Gastrocnemius medialis (tissue), 4 donors: ENCODE measurements at regions not wholly inside any gene's neighbourhood (a gene's known extent, or its start where the extent isn't known, plus 50 kb on each side); places are given as distances from the start of the nearest gene placed in this dataset.

ENCODE experiments used
- ATAC-seq, 2 donors: fragments of 150-250 bp; one replicate each; pipeline ENCODE4 v1.9.1; 2016
- DNase-seq, 2 donors: peaks; one replicate each; pipeline ENCODE4 v3.0.0-alpha.2; 2019
- H3K27ac ChIP-seq, 4 donors: fragments of 200-600 bp; sonication (generic); 1 replicate in 1 of 4; 2 replicates in 3 of 4; pipeline ENCODE4 v1.5.1; 2016 to 2018; ENCODE audit warnings: mild to moderate bottlenecking in 2 of 4, moderate library complexity in 1 of 4
- H3K27me3 ChIP-seq, 3 donors: fragments of 200-600 bp; sonication (generic) in 2 of 3; 1 replicate in 1 of 3; 2 replicates in 2 of 3; pipeline versions ENCODE4 v1.5.1 to v1.6.0; 2016 to 2019; ENCODE audit warnings: mild to moderate bottlenecking in 1 of 3, moderate library complexity in 1 of 3
- H3K36me3 ChIP-seq, 2 donors: fragments of 200-600 bp; sonication (generic) in 1 of 2; one replicate each; pipeline ENCODE4 v1.5.1; 2017 to 2018
- H3K4me1 ChIP-seq, 2 donors: fragments of 200-600 bp; sonication (generic) in 1 of 2; one replicate each; pipeline ENCODE4 v1.5.1; 2016 to 2017; ENCODE audit warnings: mild to moderate bottlenecking in 2 of 2
- H3K4me3 ChIP-seq, 4 donors: fragments of 200-600 bp; sonication (generic) in 3 of 4; 1 replicate in 1 of 4; 2 replicates in 3 of 4; pipeline ENCODE4 v1.5.1; 2016 to 2019; ENCODE audit warnings: mild to moderate bottlenecking in 2 of 4
- H3K9me3 ChIP-seq, 3 donors: fragments of 200-600 bp; sonication (generic) in 2 of 3; 1 replicate in 1 of 3; 2 replicates in 2 of 3; pipeline ENCODE4 v1.5.1; 2016 to 2019
- POLR2A ChIP-seq, 2 donors: fragments of 450-650 bp; IDR thresholded peaks; one replicate each; pipeline ENCODE4 v1.6.1; 2017; ENCODE audit warnings: antibody characterized with exemption in 2 of 2, mild to moderate bottlenecking in 2 of 2, moderate library complexity in 2 of 2
- in situ Hi-C, 4 donors: fragments of 200-750 bp; cut with MboI; loops; one replicate each; pipeline versions ENCODE4 v1.15.0 to v1.8.0; 2017; ENCODE audit warnings: low sequenced_read_pairs in 4 of 4
- intact Hi-C: fragments of 100-400 bp; cut with DNase I; formaldehyde crosslinking; loops from one replicate; pipeline ENCODE4 v1.15.1; 2023; ENCODE audit warnings: low total_unique reads
- TF ChIP-seq, protein P1 (sequence below), 5 experiments: fragments of 450-650 bp in 3 of 5; fragments of 200-600 bp in 2 of 5; sonication (generic) in 2 of 5; IDR thresholded peaks in 4 of 5; conservative IDR thresholded peaks in 1 of 5; 1 replicate in 4 of 5; 2 replicates in 1 of 5; pipeline ENCODE4 v1.5.1; 2016 to 2019; ENCODE audit warnings: antibody characterized with exemption in 5 of 5, mild to moderate bottlenecking in 3 of 5, moderate library complexity in 3 of 5

DNA sequence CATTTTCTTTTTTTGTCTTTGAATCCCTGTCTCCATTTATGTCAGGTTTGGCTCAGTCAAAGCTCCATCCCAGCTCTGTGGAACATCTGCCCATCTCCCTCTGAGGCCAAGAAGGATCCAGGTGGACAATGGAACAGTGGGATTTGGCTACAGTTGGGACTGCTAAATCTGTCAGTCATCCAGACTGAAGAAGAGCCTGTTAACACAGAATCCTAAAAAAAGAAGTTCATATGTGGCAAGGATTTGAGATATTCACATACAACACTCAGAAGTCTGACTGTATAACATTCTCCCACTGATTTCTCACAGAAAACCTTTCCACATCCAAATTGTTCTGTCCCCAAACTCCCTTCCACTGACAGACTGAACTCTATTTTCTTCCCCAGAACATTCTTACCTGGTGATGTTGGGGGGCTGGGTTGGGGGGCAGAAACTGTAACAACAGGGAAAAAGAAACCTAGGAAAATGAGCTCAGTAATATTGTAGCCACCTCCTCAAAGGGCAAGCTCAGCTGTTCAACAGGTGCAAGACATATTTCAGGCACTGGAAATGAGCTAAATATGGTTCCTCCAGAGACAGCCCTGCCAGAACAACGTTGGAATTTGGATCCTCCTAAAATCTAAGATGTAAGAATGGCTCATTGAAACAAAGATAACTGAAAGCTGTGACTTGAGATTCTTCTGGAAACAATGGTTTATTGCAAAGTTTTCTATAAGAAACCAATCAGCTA is 301.5 kb upstream of the CDH5 start:
- ATAC-seq: peak; percentile 71 to 85
- in situ Hi-C loops: no loop called here

DNA sequence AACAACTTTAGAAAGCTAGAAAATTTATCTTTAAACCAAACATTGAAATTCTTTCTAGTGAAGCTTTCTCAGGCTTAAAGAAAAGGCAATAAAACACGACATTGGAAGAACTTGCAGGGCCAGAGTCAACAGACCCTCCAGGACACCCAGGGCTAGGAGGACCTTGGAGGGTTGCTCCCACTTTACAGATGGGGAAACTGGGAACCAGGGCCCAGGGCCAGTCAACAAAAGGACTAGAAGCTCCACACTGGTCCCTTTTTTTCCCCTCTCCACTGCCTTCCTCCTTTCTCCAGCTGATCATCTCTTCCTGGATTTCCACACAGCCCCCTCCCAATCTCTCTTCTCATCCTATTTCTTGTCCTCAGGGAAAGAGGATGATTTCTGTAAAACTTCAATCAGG is 307.7 kb upstream of the CDH5 start:
- in situ Hi-C loops (no loop called here), intact Hi-C loops (no loop called here)
- Histone ChIP-seq H3K4me1 (no peaks in the 10 kb centered on the region), H3K9me3 (no peaks in the 10 kb centered on the region), H3K36me3 (no peaks in the 10 kb centered on the region), H3K4me3 (no peak overlapping the region), H3K27ac (no peak overlapping the region), H3K27me3 (no peaks in the 10 kb centered on the region)
- TF ChIP-seq, protein P1, sequence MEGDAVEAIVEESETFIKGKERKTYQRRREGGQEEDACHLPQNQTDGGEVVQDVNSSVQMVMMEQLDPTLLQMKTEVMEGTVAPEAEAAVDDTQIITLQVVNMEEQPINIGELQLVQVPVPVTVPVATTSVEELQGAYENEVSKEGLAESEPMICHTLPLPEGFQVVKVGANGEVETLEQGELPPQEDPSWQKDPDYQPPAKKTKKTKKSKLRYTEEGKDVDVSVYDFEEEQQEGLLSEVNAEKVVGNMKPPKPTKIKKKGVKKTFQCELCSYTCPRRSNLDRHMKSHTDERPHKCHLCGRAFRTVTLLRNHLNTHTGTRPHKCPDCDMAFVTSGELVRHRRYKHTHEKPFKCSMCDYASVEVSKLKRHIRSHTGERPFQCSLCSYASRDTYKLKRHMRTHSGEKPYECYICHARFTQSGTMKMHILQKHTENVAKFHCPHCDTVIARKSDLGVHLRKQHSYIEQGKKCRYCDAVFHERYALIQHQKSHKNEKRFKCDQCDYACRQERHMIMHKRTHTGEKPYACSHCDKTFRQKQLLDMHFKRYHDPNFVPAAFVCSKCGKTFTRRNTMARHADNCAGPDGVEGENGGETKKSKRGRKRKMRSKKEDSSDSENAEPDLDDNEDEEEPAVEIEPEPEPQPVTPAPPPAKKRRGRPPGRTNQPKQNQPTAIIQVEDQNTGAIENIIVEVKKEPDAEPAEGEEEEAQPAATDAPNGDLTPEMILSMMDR (IDR thresholded peaks at IDR 0.05 in 4 of 5, conservative IDR thresholded peaks at IDR 0.05 in 1 of 5): no peak
- TF ChIP-seq POLR2A (IDR thresholded peaks at IDR 0.05): no peak
- ATAC-seq: no peak
- DNase-seq: no peak

More for the DNA sequence above, 301.5 kb upstream of the CDH5 start:
- no peak for DNase-seq
- intact Hi-C loops: no loop called here
- no peaks in the 10 kb centered on the region for H3K36me3 ChIP-seq
- H3K27ac ChIP-seq: peak overlapping the region; percentile 11 to 69 (median 51)
- no peak overlapping the region for H3K4me3 ChIP-seq
- no peak for TF ChIP-seq POLR2A (IDR thresholded peaks at IDR 0.05)
- TF ChIP-seq, protein P1 (IDR thresholded peaks at IDR 0.05 in 4 of 5, conservative IDR thresholded peaks at IDR 0.05 in 1 of 5): no peak
- H3K4me1 ChIP-seq: peaks cover 15 to 26% of the 10 kb centered on the region in 2 donors
- no peaks in the 10 kb centered on the region for H3K27me3 ChIP-seq
- H3K9me3 ChIP-seq: no peaks in the 10 kb centered on the region

DNA sequence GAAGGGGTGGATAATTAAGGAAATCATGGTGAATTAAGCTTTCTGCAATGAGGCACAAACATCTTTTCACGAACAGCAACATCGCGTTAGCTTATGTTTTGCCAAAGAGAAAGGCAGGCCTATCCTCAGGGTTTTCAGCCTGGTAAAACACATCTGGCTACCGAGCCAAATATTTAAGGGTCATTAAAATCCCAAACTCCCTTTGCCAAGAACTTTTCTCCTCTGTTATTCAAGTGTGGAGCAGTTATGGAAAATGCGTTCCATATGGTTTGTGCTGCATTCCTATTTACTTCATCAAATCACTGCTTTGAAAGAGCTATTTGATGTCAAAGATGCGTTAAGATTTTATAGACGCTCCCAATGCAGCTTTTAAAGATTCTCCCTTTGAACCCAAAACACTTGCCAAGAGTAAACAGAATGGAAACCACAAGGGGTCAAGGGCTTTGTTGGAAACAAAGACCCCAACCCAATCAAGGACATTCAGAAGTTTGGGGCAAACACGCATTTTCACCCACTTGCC is 308.3 kb upstream of the CDH5 start:
- ATAC-seq: no peak
- Histone ChIP-seq H3K27ac (no peak overlapping the region), H3K4me1 (no peaks in the 10 kb centered on the region), H3K27me3 (no peaks in the 10 kb centered on the region), H3K9me3 (no peaks in the 10 kb centered on the region), H3K36me3 (no peaks in the 10 kb centered on the region), H3K4me3 (no peak overlapping the region)
- DNase-seq: no peak
- no peak for TF ChIP-seq POLR2A (IDR thresholded peaks at IDR 0.05)
- TF ChIP-seq, protein P1 (IDR thresholded peaks at IDR 0.05 in 4 of 5, conservative IDR thresholded peaks at IDR 0.05 in 1 of 5): no peak
- intact Hi-C loops: no loop called here
- in situ Hi-C loops: no loop called here

DNA sequence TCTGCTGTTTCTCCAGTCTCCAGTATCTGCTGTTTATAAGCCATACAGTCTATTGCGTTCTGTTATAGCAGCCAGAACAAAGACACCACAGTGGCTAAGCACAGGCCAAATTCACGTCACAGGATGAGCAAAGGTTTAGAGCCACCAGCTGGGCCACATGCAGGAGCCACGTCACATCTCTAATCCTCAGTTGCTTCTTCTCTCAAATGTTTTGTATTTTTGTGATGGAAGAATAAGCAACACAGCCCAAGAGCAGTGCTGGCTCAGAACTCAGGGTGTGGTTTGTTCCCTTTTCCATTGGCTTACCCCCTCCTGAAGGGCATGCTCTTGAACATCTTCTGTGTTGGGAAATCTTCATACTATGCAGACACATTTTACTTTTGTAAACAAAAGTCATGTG is 309.4 kb upstream of the CDH5 start:
- no peaks in the 10 kb centered on the region for H3K27me3 ChIP-seq
- no peak overlapping the region for H3K4me3 ChIP-seq
- intact Hi-C loops (no loop called here), in situ Hi-C loops (no loop called here)
- no peaks in the 10 kb centered on the region for H3K4me1 ChIP-seq
- DNase-seq (no peak), ATAC-seq (peak in 1 of 2 donors; percentile 30)
- H3K36me3 ChIP-seq: no peaks in the 10 kb centered on the region
- no peak overlapping the region for H3K27ac ChIP-seq
- H3K9me3 ChIP-seq: no peaks in the 10 kb centered on the region
- TF ChIP-seq POLR2A (IDR thresholded peaks at IDR 0.05): no peak
- TF ChIP-seq, protein P1 (IDR thresholded peaks at IDR 0.05 in 4 of 5, conservative IDR thresholded peaks at IDR 0.05 in 1 of 5): no peak
